Endothelial cell of umbilical vein (primary cell): ENCODE measurements at regions not wholly inside any gene's neighbourhood (a gene's known extent, or its start where the extent isn't known, plus 50 kb on each side); places are given as distances from the start of the nearest gene placed in this dataset.
A peak's percentile ranks its signal among the peaks of the same experiment; 100 is the strongest.

Experiments
- BruUV-seq: library from RNA; stranded (reverse); fragments of 400-500 nt; replicated peaks from 2 replicates; lab custom pipeline; 2021; lab: Mats Ljungman, UMichigan
- CTCF ChIA-PET: fragments of 300-600, 350-600 bp; sonication (Branson Sonifier 250); formaldehyde crosslinking; loops from one replicate; lab custom pipeline; 2021; ENCODE audit warnings: antibody characterized with exemption, inconsistent platforms; lab: Charles Lee
- POLR2A ChIA-PET: fragments of 300-600, 350-600 bp; sonication (Branson Sonifier 250); formaldehyde crosslinking; loops from one replicate; lab custom pipeline; 2021; ENCODE audit warnings: antibody characterized with exemption, inconsistent platforms; lab: Charles Lee
- DNase-seq: peaks from one replicate; pipeline ENCODE4 v3.0.0-alpha.2; 2011; ENCODE audit warnings: low read depth, low spot score
- FAIRE-seq: peaks from 2 replicates; lab custom pipeline; 2011; peaks lifted over from hg19 to GRCh38; lab: Jason Lieb, UNC
- H2AFZ ChIP-seq: 2 replicates; pipeline ENCODE4 v1.6.0; 2012; ENCODE audit warnings: low read depth, low read length, control low read depth, inconsistent platforms
- H3K27ac ChIP-seq: 2 replicates; pipeline ENCODE4 v1.5.1; 2011; ENCODE audit warnings: low read depth, mild to moderate bottlenecking, control low read depth, low read length, moderate library complexity; ENCODE audit not compliant: insufficient read depth
- H3K27me3 ChIP-seq, 2 experiments: 2 replicates each; pipeline versions ENCODE4 v1.6.0 to v1.6.1; 2011; ENCODE audit warnings: low read length in 2 of 2, mixed read lengths in 1 of 2; ENCODE audit not compliant: control insufficient read depth in 2 of 2, insufficient read depth in 2 of 2
- H3K36me3 ChIP-seq, 2 experiments: 2 replicates in 1 of 2; 3 replicates in 1 of 2; pipeline ENCODE4 v1.5.1; 2011; ENCODE audit warnings: low read length in 2 of 2, mild to moderate bottlenecking in 1 of 2, moderate library complexity in 1 of 2; ENCODE audit not compliant: control insufficient read depth in 2 of 2, insufficient read depth in 2 of 2; ENCODE audit errors: extremely low read depth in 1 of 2
- H3K4me1 ChIP-seq: 3 replicates; pipeline ENCODE4 v1.5.1; 2011; ENCODE audit warnings: mild to moderate bottlenecking, low read length; ENCODE audit not compliant: control insufficient read depth, insufficient read depth; ENCODE audit errors: extremely low read depth
- H3K4me2 ChIP-seq: 2 replicates; pipeline ENCODE4 v1.6.1; 2011; ENCODE audit warnings: low read length, control low read depth, mixed read lengths; ENCODE audit not compliant: insufficient read depth
- H3K4me3 ChIP-seq, 3 experiments: fragments of 200-600 bp in 1 of 3; sonication (generic), shearing (Covaris generic) in 1 of 3; replicated peaks in 1 of 3; 2 replicates each; pipeline ENCODE4 v1.5.1; 2011 to 2016; ENCODE audit warnings: control low read depth in 3 of 3, low read length in 3 of 3, mild to moderate bottlenecking in 2 of 3, inconsistent platforms in 1 of 3, low read depth in 1 of 3, moderate library complexity in 1 of 3; ENCODE audit not compliant: insufficient read depth in 1 of 3
- H3K79me2 ChIP-seq: 2 replicates; pipeline ENCODE4 v1.6.0; 2012; ENCODE audit warnings: low read length, inconsistent platforms; ENCODE audit not compliant: control insufficient read depth, insufficient read depth
- H3K9ac ChIP-seq: replicated peaks from 2 replicates; pipeline ENCODE3; 2011; ENCODE audit warnings: low read length, control low read depth; ENCODE audit not compliant: insufficient read depth; ENCODE audit errors: extremely low read depth
- H3K9me1 ChIP-seq: replicated peaks from 3 replicates; pipeline ENCODE4 v1.6.0; 2011; ENCODE audit warnings: mild to moderate bottlenecking, low read length; ENCODE audit not compliant: control insufficient read depth, insufficient read depth; ENCODE audit errors: extremely low read depth
- H3K9me3 ChIP-seq: replicated peaks from 2 replicates; pipeline ENCODE4 v1.5.1; 2012; ENCODE audit warnings: low read length, inconsistent platforms; ENCODE audit not compliant: control insufficient read depth, insufficient read depth
- H4K20me1 ChIP-seq: replicated peaks from 2 replicates; pipeline ENCODE3; 2011; ENCODE audit warnings: mild to moderate bottlenecking, low read length; ENCODE audit not compliant: control insufficient read depth, insufficient read depth; ENCODE audit errors: extremely low read depth
- CTCF ChIP-seq, 2 donors: IDR thresholded peaks; 1 replicate in 1 of 2; 2 replicates in 1 of 2; pipeline ENCODE4 v1.5.1; 2011; ENCODE audit warnings: low read length in 2 of 2, mild to moderate bottlenecking in 2 of 2, moderate library complexity in 2 of 2, control low read depth in 1 of 2, inconsistent platforms in 1 of 2, low read depth in 1 of 2; ENCODE audit not compliant: insufficient read depth in 1 of 2; ENCODE audit errors: extremely low read depth in 1 of 2
- EZH2 ChIP-seq: IDR thresholded peaks from 2 replicates; pipeline ENCODE4 v1.6.1; 2012; ENCODE audit warnings: borderline replicate concordance, low read depth, mild to moderate bottlenecking, moderate library complexity, low read length, inconsistent platforms; ENCODE audit not compliant: severe bottlenecking
- FOS ChIP-seq: IDR thresholded peaks from 2 replicates; pipeline ENCODE4 v1.6.1; 2011; ENCODE audit warnings: mild to moderate bottlenecking, low read length, moderate library complexity, borderline replicate concordance; ENCODE audit not compliant: insufficient read depth
- GATA2 ChIP-seq: IDR thresholded peaks from 2 replicates; pipeline ENCODE4 v1.7.0; 2011; ENCODE audit warnings: low read depth, mild to moderate bottlenecking, moderate library complexity, mixed read lengths, low read length; ENCODE audit not compliant: insufficient read length, insufficient read depth
- JUN ChIP-seq: IDR thresholded peaks from 2 replicates; pipeline ENCODE4 v1.6.1; 2011; ENCODE audit warnings: borderline replicate concordance, low read depth; ENCODE audit not compliant: insufficient read length, insufficient read depth
- MAX ChIP-seq: IDR thresholded peaks from 2 replicates; pipeline ENCODE4 v1.6.1; 2011; ENCODE audit not compliant: insufficient read depth, insufficient read length
- MYC ChIP-seq: IDR thresholded peaks from one replicate; pipeline ENCODE4 v1.6.1; 2011; ENCODE audit warnings: mild to moderate bottlenecking, low read depth, low read length
- POLR2A ChIP-seq: IDR thresholded peaks from 2 replicates; pipeline ENCODE4 v1.6.1; 2012; ENCODE audit warnings: low read depth, mild to moderate bottlenecking, control low read depth, low read length
- POLR2AphosphoS5 ChIP-seq: IDR thresholded peaks from 2 replicates; pipeline ENCODE4 v1.6.1; 2012; ENCODE audit warnings: low read depth, mild to moderate bottlenecking, control low read depth, low read length, moderate library complexity; ENCODE audit not compliant: insufficient read depth
- dilution Hi-C: fragments of 300-500 bp; cut with MboI; formaldehyde crosslinking; loops from one replicate; pipeline ENCODE4 v1.15.0; 2019; ENCODE audit warnings: low sequenced_read_pairs; ENCODE audit not compliant: extremely low pct_ligation_motif_present
- intact Hi-C: fragments of 100-400 bp; cut with micrococcal nuclease; formaldehyde crosslinking; loops from one replicate; pipeline ENCODE4 v1.10.0; 2022

- POLR2A ChIA-PET, result no interaction called here
- CTCF ChIA-PET, result interaction anchor here (0.6 to 11.4 kb wide), 7 partner anchors 10 to 383 kb away, joined by 3 to 480 read pairs (median 4); partner anchors contain the start of genes GPX8 and SNX18
- Histone ChIP-seq H3K9ac (no peak overlapping the region), H3K9me3 (no peaks in the 10 kb centered on the region), H3K79me2 (no peaks in the 10 kb centered on the region), H3K9me1 (no peaks in the 10 kb centered on the region), H2AFZ (no peak overlapping the region), H4K20me1 (no peaks in the 10 kb centered on the region), H3K27ac (no peak overlapping the region), H3K4me3 (no peak overlapping the region), H3K4me1 (peaks cover 9% of the 10 kb centered on the region), H3K36me3 (no peaks in the 10 kb centered on the region), H3K4me2 (no peak overlapping the region), H3K27me3 (peaks cover 0 to 2% of the 10 kb centered on the region in 2 experiments)
- FAIRE-seq (peak; percentile 37), DNase-seq (no peak)
- intact Hi-C loops (no loop called here), dilution Hi-C loops (no loop called here)
- TF ChIP-seq EZH2 (no peak), CTCF (IDR thresholded peaks at IDR 0.05; ENCODE audit: extremely low read depth in 1 of 2, insufficient read depth in 1 of 2, low read depth in 1 of 2, low read length in 2 of 2) (no peak), FOS (no peak), POLR2AphosphoS5 (no peak), JUN (no peak), GATA2 (no peak), POLR2A (no peak), MYC (no peak), MAX (no peak)
- BruUV-seq, result no TSS peak
Measured at GRCh38 chr5:54900984-54901725, 84.2 kb downstream of the ESM1 start.
